HCT116 (cell line): ENCODE measurements at regions not wholly inside any gene's neighbourhood (a gene's known extent, or its start where the extent isn't known, plus 50 kb on each side); places are given as distances from the start of the nearest gene placed in this dataset.

Source experiments
- ATAC-seq: fragments of 200-7000 bp; cut with Tn5 transposase; 2 replicates; pipeline ENCODE4 v1.9.1; 2020; ENCODE audit warnings: mild to moderate bottlenecking, moderate library complexity
- BruUV-seq: library from RNA; stranded (reverse); fragments of 400-500 nt; replicated peaks from 2 replicates; lab custom pipeline; 2021; lab: Mats Ljungman, UMichigan
- CTCF ChIA-PET: fragments of 300-600 bp; sonication (Branson Sonifier 250); formaldehyde crosslinking; loops from one replicate; lab custom pipeline; 2021; ENCODE audit warnings: antibody characterized with exemption; lab: Charles Lee
- POLR2A ChIA-PET: fragments of 300-600, 350-600 bp; sonication (Branson Sonifier 250); formaldehyde crosslinking; loops from one replicate; lab custom pipeline; 2021; ENCODE audit warnings: antibody characterized with exemption; lab: Charles Lee
- RAD21 ChIA-PET, 2 experiments: fragments of 300-600 bp; sonication (Branson Sonifier 250); formaldehyde crosslinking; loops; one replicate each; lab custom pipeline; 2023; ENCODE audit warnings: low total read pairs in 2 of 2; ENCODE audit not compliant: uncharacterized antibody in 2 of 2, unreplicated experiment in 2 of 2, low non-redundant PET in 1 of 2; lab: Charles Lee
- DNase-seq: peaks from one replicate; pipeline ENCODE4 v3.0.0-alpha.2; 2010; ENCODE audit warnings: low read depth, low spot score
- H2AFZ ChIP-seq: fragments of 200-600 bp; shearing (Covaris generic), sonication (generic); 2 replicates; pipeline ENCODE4 v1.6.1; 2017; ENCODE audit warnings: low read depth, mixed run types, mixed read lengths, antibody characterized with exemption, low read length; ENCODE audit not compliant: poor library complexity, severe bottlenecking
- H3K27ac ChIP-seq: 2 replicates; pipeline ENCODE4 v1.5.1; 2012; ENCODE audit warnings: low read depth, low read length
- H3K27me3 ChIP-seq: fragments of 200-600 bp; sonication (generic); 2 replicates; pipeline ENCODE4 v1.6.1; 2016; ENCODE audit warnings: mixed run types, low read length, mixed read lengths; ENCODE audit not compliant: insufficient read depth
- H3K36me3 ChIP-seq, 2 experiments: fragments of 200-500 bp in 1 of 2; fragments of 200-600 bp in 1 of 2; sonication (Bioruptor generic) in 1 of 2; sonication (generic) in 1 of 2; 2 replicates each; pipeline versions ENCODE4 v1.5.1 to v1.6.1; 2014 to 2016; ENCODE audit warnings: low read length in 2 of 2, inconsistent platforms in 1 of 2, mixed read lengths in 1 of 2, mixed run types in 1 of 2; ENCODE audit not compliant: insufficient read depth in 2 of 2, control insufficient read depth in 1 of 2
- H3K4me1 ChIP-seq, 2 experiments: fragments of 200-600 bp in 1 of 2; sonication (generic) in 1 of 2; 2 replicates each; pipeline versions ENCODE4 v1.5.1 to v1.6.1; 2012 to 2017; ENCODE audit warnings: low read length in 2 of 2, inconsistent platforms in 1 of 2, mild to moderate bottlenecking in 1 of 2, mixed read lengths in 1 of 2, mixed run types in 1 of 2, moderate library complexity in 1 of 2; ENCODE audit not compliant: insufficient read depth in 2 of 2, control insufficient read depth in 1 of 2
- H3K4me2 ChIP-seq: fragments of 200-600 bp; sonication (generic); 2 replicates; pipeline ENCODE4 v1.6.1; 2017; ENCODE audit warnings: mixed run types, low read length, mixed read lengths
- H3K4me3 ChIP-seq, 2 experiments: fragments of 200-600 bp in 1 of 2; sonication (generic) in 1 of 2; replicated peaks in 1 of 2; 2 replicates each; pipeline ENCODE4 v1.5.1; 2011 to 2016; ENCODE audit warnings: low read length in 2 of 2, control low read depth in 1 of 2, low read depth in 1 of 2, mild to moderate bottlenecking in 1 of 2, mixed read lengths in 1 of 2, mixed run types in 1 of 2
- H3K79me2 ChIP-seq: fragments of 200-600 bp; sonication (generic); 2 replicates; pipeline ENCODE4 v1.6.1; 2017; ENCODE audit warnings: mild to moderate bottlenecking, mixed run types, low read length, moderate library complexity, mixed read lengths; ENCODE audit not compliant: insufficient read depth
- H3K9ac ChIP-seq: fragments of 200-600 bp; sonication (generic); 2 replicates; pipeline ENCODE4 v1.6.1; 2016; ENCODE audit warnings: low read length, mixed read lengths
- H3K9me2 ChIP-seq: fragments of 200-600 bp; sonication (generic), shearing (Covaris generic); 2 replicates; pipeline ENCODE4 v1.6.1; 2017; ENCODE audit warnings: mixed run types, mild to moderate bottlenecking, moderate library complexity; ENCODE audit not compliant: insufficient read depth
- H3K9me3 ChIP-seq, 2 experiments: fragments of 200-500 bp in 1 of 2; fragments of 200-600 bp in 1 of 2; sonication (Bioruptor generic) in 1 of 2; sonication (generic) in 1 of 2; 2 replicates each; pipeline ENCODE4 v1.6.1; 2014 to 2017; ENCODE audit warnings: low read length in 2 of 2, mixed read lengths in 2 of 2, inconsistent platforms in 1 of 2, low read depth in 1 of 2, mild to moderate bottlenecking in 1 of 2, mixed run types in 1 of 2, moderate library complexity in 1 of 2; ENCODE audit not compliant: control insufficient read depth in 1 of 2, insufficient read depth in 1 of 2
- H4K20me1 ChIP-seq: fragments of 200-600 bp; sonication (generic), shearing (Covaris generic); 2 replicates; pipeline ENCODE4 v1.6.1; 2017; ENCODE audit warnings: mixed run types, mild to moderate bottlenecking, moderate library complexity; ENCODE audit not compliant: insufficient read depth
- CBX3 ChIP-seq: IDR thresholded peaks from 2 replicates; pipeline ENCODE4 v1.6.1; 2012; ENCODE audit warnings: low read depth
- CEBPB ChIP-seq: IDR thresholded peaks from 2 replicates; pipeline ENCODE4 v1.6.1; 2012; ENCODE audit warnings: low read depth
- CTCF ChIP-seq, 3 experiments: fragments of 200-600 bp in 1 of 3; sonication (generic) in 1 of 3; IDR thresholded peaks in 2 of 3; conservative IDR thresholded peaks in 1 of 3; 2 replicates each; pipeline ENCODE4 v1.5.1; 2012 to 2017; ENCODE audit warnings: low read depth in 2 of 3, low read length in 2 of 3, antibody characterized with exemption in 1 of 3, borderline replicate concordance in 1 of 3, control low read depth in 1 of 3, mild to moderate bottlenecking in 1 of 3, mixed read lengths in 1 of 3, mixed run types in 1 of 3, moderate library complexity in 1 of 3; ENCODE audit not compliant: insufficient read depth in 1 of 3
- EGR1 ChIP-seq: IDR thresholded peaks from 2 replicates; pipeline ENCODE4 v1.6.1; 2012; ENCODE audit warnings: low read depth
- ELF1 ChIP-seq: IDR thresholded peaks from 2 replicates; pipeline ENCODE4 v1.6.1; 2012; ENCODE audit warnings: low read depth, borderline replicate concordance
- EZH2 ChIP-seq: fragments of 200-600 bp; sonication (generic); IDR thresholded peaks from 2 replicates; pipeline ENCODE4 v1.6.1; 2017; ENCODE audit warnings: antibody characterized with exemption, mixed run types
- EZH2phosphoT487 ChIP-seq: fragments of 200-600 bp; IDR thresholded peaks from 2 replicates; pipeline ENCODE4 v1.6.1; 2018; ENCODE audit warnings: antibody characterized with exemption, borderline replicate concordance
- FOSL1 ChIP-seq: IDR thresholded peaks from 2 replicates; pipeline ENCODE4 v1.6.1; 2012; ENCODE audit warnings: low read depth
- JUND ChIP-seq: IDR thresholded peaks from 2 replicates; pipeline ENCODE4 v1.6.1; 2012
- POLR2A ChIP-seq: IDR thresholded peaks from 2 replicates; pipeline ENCODE4 v1.7.0; 2011; ENCODE audit warnings: borderline replicate concordance; ENCODE audit not compliant: insufficient read depth, insufficient read length; ENCODE audit errors: extremely low read depth
- POLR2AphosphoS5 ChIP-seq: IDR thresholded peaks from 2 replicates; pipeline ENCODE4 v1.6.1; 2011; ENCODE audit warnings: mild to moderate bottlenecking, low read depth, low read length, moderate library complexity
- RAD21 ChIP-seq: IDR thresholded peaks from 2 replicates; pipeline ENCODE4 v1.6.1; 2012; ENCODE audit warnings: low read depth, mild to moderate bottlenecking
- SP1 ChIP-seq: IDR thresholded peaks from 2 replicates; pipeline ENCODE4 v1.6.1; 2012; ENCODE audit warnings: low read depth
- ZBTB33 ChIP-seq: IDR thresholded peaks from 2 replicates; pipeline ENCODE4 v1.6.1; 2011; ENCODE audit warnings: mild to moderate bottlenecking, low read length, moderate library complexity; ENCODE audit not compliant: insufficient replicate concordance; ENCODE audit errors: extremely low read depth
- ZFX ChIP-seq: fragments of 450-650 bp; IDR thresholded peaks from 2 replicates; pipeline ENCODE4 v1.6.1; 2017
- intact Hi-C: fragments of 100-400 bp; cut with micrococcal nuclease; formaldehyde crosslinking; loops from 2 replicates; pipeline ENCODE4 v1.10.0; 2022
- TF ChIP-seq, protein P1 (sequence below): IDR thresholded peaks from 2 replicates; pipeline ENCODE4 v1.6.1; 2012
- TF ChIP-seq, protein P2 (sequence below): IDR thresholded peaks from 2 replicates; pipeline ENCODE4 v1.6.1; 2012

DNA sequence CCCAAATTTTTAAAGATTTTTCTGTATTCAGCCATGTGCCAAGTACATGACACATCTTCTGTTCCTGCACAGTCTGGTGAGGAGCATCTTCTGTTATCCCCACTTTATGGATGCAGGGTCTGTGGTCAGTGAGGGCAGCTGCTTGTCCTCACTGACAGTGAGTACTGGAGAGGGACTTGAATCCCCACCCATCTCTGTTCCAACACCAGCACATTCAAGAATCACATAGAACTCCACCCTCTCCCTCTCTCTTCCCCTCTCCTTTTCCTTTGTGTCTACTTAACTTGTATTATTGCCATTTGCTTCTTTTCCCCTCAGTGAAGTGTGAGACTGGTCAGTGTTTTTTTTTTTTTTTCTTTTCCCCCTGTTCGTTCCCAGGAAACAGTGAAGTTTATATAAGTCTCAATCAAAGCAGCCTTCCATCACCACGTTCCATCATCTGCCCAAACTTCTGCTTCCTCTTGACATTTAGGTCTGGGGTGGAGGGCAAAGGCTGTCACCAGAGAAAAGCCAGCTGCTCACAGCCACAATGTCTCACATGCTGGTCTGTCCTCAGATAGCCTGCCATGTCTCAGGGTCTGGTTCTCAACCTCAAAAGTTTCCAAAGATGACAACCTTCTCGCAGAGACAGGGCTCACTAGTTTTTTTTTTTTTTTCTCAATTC, 110.0 kb upstream of the SSTR4 start:
- no peaks in the 10 kb centered on the region for H3K9me2 ChIP-seq
- no peaks in the 10 kb centered on the region for H3K36me3 ChIP-seq
- peaks cover 69% of the 10 kb centered on the region for H3K27me3 ChIP-seq
- ChIA-PET RAD21 (no interaction called here), CTCF (no interaction called here), POLR2A (no interaction called here)
- no peak for DNase-seq
- peaks cover 0 to 7% of the 10 kb centered on the region in 2 experiments; a peak in 2 of 4 replicates for H3K4me1 ChIP-seq
- H3K79me2 ChIP-seq = no peaks in the 10 kb centered on the region
- H3K27ac ChIP-seq = no peak overlapping the region
- H4K20me1 ChIP-seq = no peaks in the 10 kb centered on the region
- H3K9me3 ChIP-seq = no peaks in the 10 kb centered on the region
- no peak overlapping the region for H3K9ac ChIP-seq
- H3K4me3 ChIP-seq = no peak overlapping the region
- no peak overlapping the region for H2AFZ ChIP-seq
- no peak overlapping the region for H3K4me2 ChIP-seq
- intact Hi-C loops = no loop called here
- no peak for TF ChIP-seq CTCF (IDR thresholded peaks at IDR 0.05 in 2 of 3, conservative IDR thresholded peaks at IDR 0.05 in 1 of 3; ENCODE audit: borderline replicate concordance in 1 of 3, insufficient read depth in 1 of 3, low read depth in 2 of 3, low read length in 2 of 3)
- no peak for TF ChIP-seq RAD21
- TF ChIP-seq POLR2AphosphoS5 = no peak
- no peak for TF ChIP-seq EZH2
- no peak for TF ChIP-seq POLR2A
- TF ChIP-seq, protein P1, sequence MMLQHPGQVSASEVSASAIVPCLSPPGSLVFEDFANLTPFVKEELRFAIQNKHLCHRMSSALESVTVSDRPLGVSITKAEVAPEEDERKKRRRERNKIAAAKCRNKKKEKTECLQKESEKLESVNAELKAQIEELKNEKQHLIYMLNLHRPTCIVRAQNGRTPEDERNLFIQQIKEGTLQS = no peak
- no peak for TF ChIP-seq ZFX
- no peak for TF ChIP-seq CBX3
- no peak for ATAC-seq
- no TSS peak for BruUV-seq

GRCh38 chr20:22925613-22925983, 109.5 kb upstream of the SSTR4 start:
- ATAC-seq (no peak), DNase-seq (no peak)
- ChIA-PET CTCF (no interaction called here), POLR2A (no interaction called here), RAD21 (no interaction called here)
- H3K4me1 ChIP-seq = peaks cover 0 to 7% of the 10 kb centered on the region in 2 experiments; a peak in 2 of 4 replicates
- no peaks in the 10 kb centered on the region for H3K9me3 ChIP-seq
- no peak overlapping the region for H3K4me2 ChIP-seq
- BruUV-seq = no TSS peak
- no peak overlapping the region for H3K27ac ChIP-seq
- peaks cover 65% of the 10 kb centered on the region for H3K27me3 ChIP-seq
- no peaks in the 10 kb centered on the region for H3K36me3 ChIP-seq
- no peak overlapping the region for H3K4me3 ChIP-seq
- no peak overlapping the region for H3K9ac ChIP-seq
- H3K9me2 ChIP-seq = no peaks in the 10 kb centered on the region
- H4K20me1 ChIP-seq = no peaks in the 10 kb centered on the region
- no peak overlapping the region for H2AFZ ChIP-seq
- intact Hi-C loops = no loop called here
- H3K79me2 ChIP-seq = no peaks in the 10 kb centered on the region
- TF ChIP-seq ZFX (no peak), CEBPB (no peak), FOSL1 (no peak), EZH2phosphoT487 (no peak), EGR1 (no peak), ELF1 (no peak), CBX3 (no peak), EZH2 (no peak), SP1 (no peak), JUND (no peak), ZBTB33 (no peak)
- TF ChIP-seq, protein P1 = no peak
- TF ChIP-seq, protein P2, sequence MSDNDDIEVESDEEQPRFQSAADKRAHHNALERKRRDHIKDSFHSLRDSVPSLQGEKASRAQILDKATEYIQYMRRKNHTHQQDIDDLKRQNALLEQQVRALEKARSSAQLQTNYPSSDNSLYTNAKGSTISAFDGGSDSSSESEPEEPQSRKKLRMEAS = no peak
